ENCODE measurements at regions not wholly inside any gene's neighbourhood (a gene's known extent, or its start where the extent isn't known, plus 50 kb on each side); places are given as distances from the start of the nearest gene placed in this dataset.

DNA sequence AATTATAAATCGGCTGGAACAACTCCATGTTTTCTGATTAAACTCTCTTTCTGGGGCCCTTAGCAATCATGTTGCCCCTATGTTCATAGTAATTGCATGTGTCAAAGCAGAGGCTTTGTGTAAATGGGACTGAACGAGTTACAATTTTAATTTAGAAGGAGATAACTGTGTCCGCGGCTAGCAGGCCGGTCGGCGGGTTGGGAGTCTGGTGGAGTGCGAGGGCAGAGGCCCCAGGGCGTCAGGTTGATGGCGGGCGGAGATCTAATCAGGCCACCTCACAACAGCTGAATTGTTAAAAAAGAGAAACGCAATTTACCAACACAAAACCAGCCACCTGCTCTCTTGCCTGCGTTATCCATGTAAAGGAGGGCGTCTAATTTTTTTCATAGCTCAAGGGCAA lies 134.9 kb upstream of the LPCAT1 start:
- POLR2A ChIA-PET, result no interaction called here
- CTCF ChIA-PET, result no interaction called here
- TF ChIP-seq, protein P1, sequence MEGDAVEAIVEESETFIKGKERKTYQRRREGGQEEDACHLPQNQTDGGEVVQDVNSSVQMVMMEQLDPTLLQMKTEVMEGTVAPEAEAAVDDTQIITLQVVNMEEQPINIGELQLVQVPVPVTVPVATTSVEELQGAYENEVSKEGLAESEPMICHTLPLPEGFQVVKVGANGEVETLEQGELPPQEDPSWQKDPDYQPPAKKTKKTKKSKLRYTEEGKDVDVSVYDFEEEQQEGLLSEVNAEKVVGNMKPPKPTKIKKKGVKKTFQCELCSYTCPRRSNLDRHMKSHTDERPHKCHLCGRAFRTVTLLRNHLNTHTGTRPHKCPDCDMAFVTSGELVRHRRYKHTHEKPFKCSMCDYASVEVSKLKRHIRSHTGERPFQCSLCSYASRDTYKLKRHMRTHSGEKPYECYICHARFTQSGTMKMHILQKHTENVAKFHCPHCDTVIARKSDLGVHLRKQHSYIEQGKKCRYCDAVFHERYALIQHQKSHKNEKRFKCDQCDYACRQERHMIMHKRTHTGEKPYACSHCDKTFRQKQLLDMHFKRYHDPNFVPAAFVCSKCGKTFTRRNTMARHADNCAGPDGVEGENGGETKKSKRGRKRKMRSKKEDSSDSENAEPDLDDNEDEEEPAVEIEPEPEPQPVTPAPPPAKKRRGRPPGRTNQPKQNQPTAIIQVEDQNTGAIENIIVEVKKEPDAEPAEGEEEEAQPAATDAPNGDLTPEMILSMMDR (IDR thresholded peaks at IDR 0.05; ENCODE audit: insufficient read depth, low read length, missing control alignments), result no peak
- no peak for DNase-seq (ENCODE audit: low read depth, low spot score)
- no peak overlapping the region for H3K4me3 ChIP-seq (ENCODE audit: low read depth, low read length)

DNA sequence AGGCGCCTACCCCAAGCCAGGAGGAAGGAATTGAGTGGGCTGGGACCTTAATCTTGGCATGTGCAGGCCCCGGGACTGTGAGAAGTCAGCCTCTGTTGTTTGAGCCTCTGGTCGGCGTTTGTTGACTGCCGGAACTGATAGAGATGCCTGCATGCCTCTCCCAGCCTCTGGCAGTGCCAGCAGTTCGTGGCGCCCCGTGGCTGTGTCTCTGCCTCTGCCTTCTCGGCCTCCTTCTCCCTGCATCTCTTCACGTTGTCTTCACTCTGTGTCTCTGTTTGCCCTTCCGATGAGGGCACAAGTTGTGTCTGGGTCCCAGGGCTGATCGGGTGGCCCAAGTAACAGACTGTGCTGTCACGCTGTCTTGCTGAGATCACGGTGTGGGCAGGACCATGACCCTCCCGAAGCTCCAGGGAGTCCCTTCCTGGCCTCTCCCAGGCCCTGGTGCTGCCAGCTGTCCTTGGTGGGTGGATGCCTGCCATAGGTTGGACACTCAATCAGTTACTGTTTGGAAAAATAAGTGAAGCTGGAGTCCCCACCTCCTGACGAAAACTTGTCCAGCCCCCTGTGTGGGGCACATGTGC lies 133.5 kb upstream of the LPCAT1 start:
- TF ChIP-seq, protein P1 (IDR thresholded peaks at IDR 0.05; ENCODE audit: insufficient read depth, low read length, missing control alignments), result no peak

GRCh38 chr5:1656271-1656975 lies 132.7 kb upstream of the LPCAT1 start:
- H3K4me3 ChIP-seq (ENCODE audit: low read depth, low read length), result no peak overlapping the region
- ChIA-PET POLR2A (interaction anchor here (0.6 kb wide), 1 partner anchor 649 kb away, joined by 3 read pairs; no protein-coding TSS in a partner anchor), CTCF (interaction anchor here (4.9 kb wide), 1 partner anchor 12 kb away, joined by 30 read pairs; no protein-coding TSS in a partner anchor)
- DNase-seq (ENCODE audit: low read depth, low spot score), result no peak
- TF ChIP-seq, protein P1 (IDR thresholded peaks at IDR 0.05; ENCODE audit: insufficient read depth, low read length, missing control alignments), result no peak

More for the DNA sequence above, 133.5 kb upstream of the LPCAT1 start:
- CTCF ChIA-PET, result interaction anchor here (4.9 kb wide), 1 partner anchor 13 kb away, joined by 30 read pairs; no protein-coding TSS in a partner anchor
- H3K4me3 ChIP-seq (ENCODE audit: low read depth, low read length), result no peak overlapping the region
- no peak for DNase-seq (ENCODE audit: low read depth, low spot score)
- POLR2A ChIA-PET, result no interaction called here

DNA sequence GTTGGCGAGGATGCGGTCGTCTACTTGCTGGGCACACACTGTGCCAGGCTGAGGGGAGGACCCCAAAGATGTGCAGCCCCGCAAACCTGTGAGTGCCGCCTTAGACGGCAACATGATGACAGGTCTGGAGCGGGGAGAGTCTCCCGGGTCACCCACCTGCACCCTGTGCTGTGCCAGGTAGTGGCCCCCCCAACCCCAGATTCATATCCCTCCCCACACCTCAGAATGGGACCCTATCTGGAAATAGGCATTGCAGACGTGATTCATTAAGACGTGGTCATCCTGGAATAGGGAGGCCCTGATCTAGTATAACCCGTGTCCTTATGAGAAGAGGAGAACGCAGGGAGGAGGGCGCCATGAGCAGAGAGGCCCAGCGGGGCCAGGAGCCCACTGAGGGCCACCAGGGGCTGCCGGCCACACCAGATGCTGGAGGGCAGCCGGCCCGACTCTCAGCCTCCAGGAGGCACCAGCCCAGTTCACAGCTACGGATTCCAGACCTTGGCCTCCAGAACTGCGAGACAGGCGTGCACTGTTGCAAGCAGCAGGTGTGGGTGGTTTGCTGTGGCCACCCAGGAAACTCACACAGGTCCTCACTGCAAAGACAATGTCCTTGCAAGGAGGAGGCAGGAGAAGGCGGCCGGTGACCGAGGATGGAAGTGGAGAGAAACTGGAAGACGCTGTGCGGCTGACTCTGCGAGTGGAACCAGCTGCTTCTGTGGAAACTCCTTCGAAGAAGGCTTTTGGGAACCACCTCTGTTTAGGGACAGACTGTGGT lies 131.9 kb upstream of the LPCAT1 start:
- ChIA-PET CTCF (interaction anchor here (4.9 kb wide), 1 partner anchor 11 kb away, joined by 30 read pairs; no protein-coding TSS in a partner anchor), POLR2A (interaction anchor here (0.6 kb wide), 1 partner anchor 649 kb away, joined by 3 read pairs; no protein-coding TSS in a partner anchor)
- no peak overlapping the region for H3K4me3 ChIP-seq (ENCODE audit: low read depth, low read length)
- TF ChIP-seq, protein P1 (IDR thresholded peaks at IDR 0.05; ENCODE audit: insufficient read depth, low read length, missing control alignments), result no peak
- DNase-seq (ENCODE audit: low read depth, low spot score), result no peak

DNA sequence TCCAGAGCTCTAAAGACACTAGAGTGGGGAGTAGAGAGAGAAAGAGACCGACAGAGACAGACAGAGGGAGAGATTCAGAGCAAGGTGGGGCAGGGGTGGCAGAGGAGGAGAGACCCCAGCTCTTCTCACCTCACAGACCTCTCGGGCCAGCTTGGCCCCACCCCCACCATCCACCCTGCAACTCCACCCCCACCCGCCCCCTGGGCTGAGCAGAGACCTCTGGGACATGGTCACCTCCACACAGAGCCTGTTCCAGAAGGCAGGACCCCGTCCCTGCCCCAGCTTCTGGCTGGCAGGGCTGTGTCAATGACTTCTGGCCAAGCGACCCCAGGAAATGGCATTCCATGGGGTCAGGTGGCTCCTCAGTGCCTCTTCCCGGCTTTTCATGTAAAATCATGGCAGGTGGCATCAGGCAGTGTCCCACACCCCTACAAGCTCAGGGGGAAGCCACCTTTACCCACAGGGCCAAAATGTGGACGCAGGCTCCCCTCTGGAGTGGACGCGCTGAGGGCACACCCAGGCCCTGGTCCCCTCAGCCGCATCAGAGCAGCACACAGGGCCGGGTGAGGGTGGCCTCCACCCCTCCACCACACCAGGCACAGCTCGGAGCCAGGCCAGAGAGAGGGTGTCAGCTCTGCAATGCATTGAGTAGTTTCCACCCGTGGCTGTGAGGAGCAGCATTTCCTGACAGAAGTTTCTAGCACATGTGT lies 131.2 kb upstream of the LPCAT1 start:
- no peak overlapping the region for H3K4me3 ChIP-seq (ENCODE audit: low read depth, low read length)
- TF ChIP-seq, protein P1 (IDR thresholded peaks at IDR 0.05; ENCODE audit: insufficient read depth, low read length, missing control alignments), result no peak
- ChIA-PET POLR2A (no interaction called here), CTCF (interaction anchor here (0.8 to 4.9 kb wide), 5 partner anchors 10 to 494 kb away, joined by 3 to 30 read pairs (median 6); no protein-coding TSS in a partner anchor)
- no peak for DNase-seq (ENCODE audit: low read depth, low spot score)
